IMR-90 (cell line): ENCODE measurements at regions not wholly inside any gene's neighbourhood (a gene's known extent, or its start where the extent isn't known, plus 50 kb on each side); places are given as distances from the start of the nearest gene placed in this dataset.
A peak's percentile ranks its signal among the peaks of the same experiment; 100 is the strongest.

Experiments used
- ATAC-seq: fragments of 200-7000 bp; cut with Tn5 transposase; 2 replicates; pipeline ENCODE4 v1.9.1; 2020; ENCODE audit warnings: low read depth, mild to moderate bottlenecking, moderate library complexity
- BruUV-seq: library from RNA; stranded (reverse); fragments of 400-500 nt; replicated peaks from 2 replicates; lab custom pipeline; 2021; lab: Mats Ljungman, UMichigan
- CTCF ChIA-PET: fragments of 300-600 bp; formaldehyde crosslinking; extraction: SDS; loops from one replicate; lab custom pipeline; 2021; ENCODE audit warnings: antibody characterized with exemption; lab: Yijun Ruan, JAX
- POLR2A ChIA-PET: fragments of 300-600 bp; sonication (Branson Sonifier 250); formaldehyde crosslinking; loops from one replicate; lab custom pipeline; 2022; ENCODE audit warnings: antibody characterized with exemption; ENCODE audit not compliant: unreplicated experiment; lab: Charles Lee
- DNase-seq: peaks from one replicate; pipeline ENCODE4 v3.0.0; 2013
- H2AFZ ChIP-seq: replicated peaks from 2 replicates; pipeline ENCODE3; 2013; ENCODE audit warnings: low read length, mild to moderate bottlenecking; ENCODE audit not compliant: poor library complexity
- H2AK5ac ChIP-seq: 2 replicates; pipeline ENCODE4 v1.6.1; 2013; ENCODE audit warnings: low read depth, low read length, inconsistent platforms
- H2AK9ac ChIP-seq: replicated peaks from 2 replicates; pipeline ENCODE3; 2013; ENCODE audit warnings: mild to moderate bottlenecking, low read depth, low read length, moderate library complexity; ENCODE audit not compliant: poor library complexity
- H2BK120ac ChIP-seq: 2 replicates; pipeline ENCODE4 v1.6.1; 2013; ENCODE audit warnings: low read depth, low read length, inconsistent platforms
- H2BK15ac ChIP-seq: 3 replicates; pipeline ENCODE4 v1.6.1; 2013; ENCODE audit warnings: low read depth, low read length, inconsistent platforms
- H2BK20ac ChIP-seq: 2 replicates; pipeline ENCODE4 v1.6.1; 2013; ENCODE audit warnings: low read depth, mild to moderate bottlenecking, inconsistent platforms, low read length, moderate library complexity
- H2BK5ac ChIP-seq: 2 replicates; pipeline ENCODE4 v1.6.1; 2013; ENCODE audit warnings: mild to moderate bottlenecking, low read depth, low read length, inconsistent platforms; ENCODE audit not compliant: poor library complexity, severe bottlenecking
- H3K14ac ChIP-seq: replicated peaks from 2 replicates; pipeline ENCODE4 v1.6.1; 2013; ENCODE audit warnings: low read depth, low read length, inconsistent platforms
- H3K18ac ChIP-seq: 2 replicates; pipeline ENCODE4 v1.6.1; 2013; ENCODE audit warnings: low read depth, low read length, control low read depth
- H3K23ac ChIP-seq: 2 replicates; pipeline ENCODE4 v1.6.1; 2013; ENCODE audit warnings: low read depth, low read length, inconsistent platforms
- H3K27ac ChIP-seq: 2 replicates; pipeline ENCODE4 v1.5.1; 2013; ENCODE audit warnings: mild to moderate bottlenecking, control low read depth, low read length; ENCODE audit not compliant: insufficient read depth
- H3K27me3 ChIP-seq: 2 replicates; pipeline ENCODE4 v1.6.1; 2013; ENCODE audit warnings: low read length; ENCODE audit not compliant: control insufficient read depth, insufficient read depth
- H3K36me3 ChIP-seq: 2 replicates; pipeline ENCODE4 v1.6.1; 2013; ENCODE audit warnings: low read length, mixed read lengths; ENCODE audit not compliant: control insufficient read depth, insufficient read depth
- H3K4ac ChIP-seq: 2 replicates; pipeline ENCODE4 v1.6.1; 2013; ENCODE audit warnings: low read depth, low read length, inconsistent platforms
- H3K4me1 ChIP-seq: 2 replicates; pipeline ENCODE4 v1.6.1; 2013; ENCODE audit warnings: low read length, mixed read lengths; ENCODE audit not compliant: control insufficient read depth, insufficient read depth
- H3K4me2 ChIP-seq: 2 replicates; pipeline ENCODE4 v1.6.1; 2013; ENCODE audit warnings: low read depth, mild to moderate bottlenecking, control low read depth, low read length, moderate library complexity
- H3K4me3 ChIP-seq: 2 replicates; pipeline ENCODE4 v1.5.1; 2013; ENCODE audit warnings: low read depth, mild to moderate bottlenecking, control low read depth, low read length, moderate library complexity; ENCODE audit not compliant: insufficient read depth
- H3K56ac ChIP-seq: 2 replicates; pipeline ENCODE4 v1.6.1; 2013; ENCODE audit warnings: low read length, inconsistent platforms; ENCODE audit not compliant: insufficient read depth; ENCODE audit errors: extremely low read depth
- H3K79me1 ChIP-seq, 2 experiments: 2 replicates each; pipeline ENCODE4 v1.6.1; 2013; ENCODE audit warnings: low read length in 2 of 2, inconsistent platforms in 1 of 2, low read depth in 1 of 2
- H3K9ac ChIP-seq: 2 replicates; pipeline ENCODE4 v1.6.1; 2013; ENCODE audit warnings: low read depth, low read length, control low read depth
- H3K9me1 ChIP-seq: 2 replicates; pipeline ENCODE4 v1.6.1; 2013; ENCODE audit warnings: low read length, inconsistent platforms; ENCODE audit not compliant: insufficient read depth
- H3K9me3 ChIP-seq: 2 replicates; pipeline ENCODE4 v1.6.1; 2013; ENCODE audit warnings: low read length; ENCODE audit not compliant: control insufficient read depth, insufficient read depth
- H4K20me1 ChIP-seq: 2 replicates; pipeline ENCODE4 v1.6.1; 2013; ENCODE audit warnings: low read length, inconsistent platforms; ENCODE audit not compliant: insufficient read depth
- H4K5ac ChIP-seq: 2 replicates; pipeline ENCODE4 v1.6.1; 2013; ENCODE audit warnings: mild to moderate bottlenecking, low read depth, low read length, control low read depth
- H4K8ac ChIP-seq, 2 experiments: 2 replicates each; pipeline ENCODE4 v1.6.1; 2013; ENCODE audit warnings: low read depth in 2 of 2, low read length in 2 of 2, control low read depth in 1 of 2, inconsistent platforms in 1 of 2
- H4K91ac ChIP-seq: 2 replicates; pipeline ENCODE4 v1.6.1; 2013; ENCODE audit warnings: low read depth, low read length, inconsistent platforms; ENCODE audit not compliant: insufficient read depth
- ELK1 ChIP-seq: fragments of 150-350 bp; IDR thresholded peaks from 2 replicates; pipeline ENCODE4 v1.6.1; 2016; ENCODE audit warnings: low read depth, mild to moderate bottlenecking, low read length, moderate library complexity, borderline replicate concordance
- MAFK ChIP-seq: IDR thresholded peaks from 2 replicates; pipeline ENCODE4 v1.6.1; 2012; ENCODE audit warnings: low read depth, low read length, improper control_type of control experiment
- MAZ ChIP-seq: IDR thresholded peaks from 2 replicates; pipeline ENCODE4 v1.6.1; 2012; ENCODE audit warnings: low read depth, mild to moderate bottlenecking, low read length, improper control_type of control experiment, moderate library complexity, borderline replicate concordance
- MXI1 ChIP-seq: IDR thresholded peaks from 2 replicates; pipeline ENCODE4 v1.6.1; 2012; ENCODE audit warnings: low read depth, mild to moderate bottlenecking, low read length, moderate library complexity, borderline replicate concordance
- RAD21 ChIP-seq: IDR thresholded peaks from 2 replicates; pipeline ENCODE4 v1.6.1; 2012; ENCODE audit warnings: low read length, improper control_type of control experiment
- RCOR1 ChIP-seq: IDR thresholded peaks from 2 replicates; pipeline ENCODE4 v1.6.1; 2012; ENCODE audit warnings: mild to moderate bottlenecking, low read length, improper control_type of control experiment; ENCODE audit not compliant: insufficient replicate concordance
- WGBS, 2 experiments: methylation state at CpG; one replicate each; pipeline versions ENCODE4 v1.1.5 to v1.1.7; 2013; ENCODE audit warnings: missing lambda C conversion rate in 2 of 2; ENCODE audit not compliant: insufficient read length in 1 of 2; ENCODE audit errors: extremely low coverage in 2 of 2; 5-methylcytosine and 5-hydroxymethylcytosine counted together
- dilution Hi-C: fragments of 300-500 bp; cut with HindIII; formaldehyde crosslinking; loops from one replicate; pipeline ENCODE4 v1.14.3; 2018; ENCODE audit warnings: low sequenced_read_pairs; ENCODE audit not compliant: unreplicated experiment
- in situ Hi-C: fragments of 300-500 bp; cut with MboI; formaldehyde crosslinking; loops from 3 replicates; pipeline ENCODE4 v1.14.3; 2019; ENCODE audit warnings: low sequenced_read_pairs, inconsistent platforms, mixed read lengths
- intact Hi-C: fragments of 100-400 bp; cut with micrococcal nuclease; formaldehyde crosslinking; loops from 2 replicates; pipeline ENCODE4 v1.10.0; 2022

GRCh38 chr16:48047241-48047640 is 108.6 kb downstream of the ABCC12 start:
- H3K79me1 ChIP-seq = no peaks in the 10 kb centered on the region

More at GRCh38 chr16:48047241-48047640, 108.6 kb downstream of the ABCC12 start:
- in situ Hi-C loops = no loop called here
- H3K4ac ChIP-seq = no peak overlapping the region
- POLR2A ChIA-PET = no interaction called here
- no peak overlapping the region for H3K14ac ChIP-seq
- no peaks in the 10 kb centered on the region for H3K36me3 ChIP-seq
- CTCF ChIA-PET = interaction anchor here (1.5 kb wide), 1 partner anchor 8 kb away, joined by 6 read pairs; no protein-coding TSS in a partner anchor
- no peak overlapping the region for H4K5ac ChIP-seq
- dilution Hi-C loops = no loop called here
- DNase-seq (no peak), ATAC-seq (no peak)
- intact Hi-C loops = no loop called here
- no peak overlapping the region for H3K9ac ChIP-seq
- H2BK120ac ChIP-seq = no peak overlapping the region
- no peak overlapping the region for H3K18ac ChIP-seq
- H3K27ac ChIP-seq = no peak overlapping the region
- no peak overlapping the region for H3K23ac ChIP-seq
- no TSS peak for BruUV-seq
- H3K27me3 ChIP-seq = peaks cover 23% of the 10 kb centered on the region
- TF ChIP-seq MAFK = no peak
- TF ChIP-seq ELK1 = no peak
- TF ChIP-seq MAZ = no peak
- TF ChIP-seq RAD21 = no peak
- no peak for TF ChIP-seq MXI1
- TF ChIP-seq RCOR1 = no peak
- no peak overlapping the region for H4K8ac ChIP-seq
- no peak overlapping the region for H2AK5ac ChIP-seq
- no peak overlapping the region for H2BK20ac ChIP-seq
- no peak overlapping the region for H4K91ac ChIP-seq
- no peak overlapping the region for H2AK9ac ChIP-seq
- no peaks in the 10 kb centered on the region for H3K4me1 ChIP-seq
- H3K4me3 ChIP-seq = no peak overlapping the region
- H3K9me3 ChIP-seq = no peaks in the 10 kb centered on the region
- WGBS, 2 experiments = 100% methylated on average over 1 of the region's 3 CpGs; no CpG with 5 or more reads in 1 of the 2 experiments
- H3K9me1 ChIP-seq = no peaks in the 10 kb centered on the region
- no peak overlapping the region for H3K4me2 ChIP-seq
- peak overlapping the region; percentile 21 for H2AFZ ChIP-seq
- H4K20me1 ChIP-seq = no peaks in the 10 kb centered on the region
- no peak overlapping the region for H3K56ac ChIP-seq
- H2BK5ac ChIP-seq = no peak overlapping the region
- H2BK15ac ChIP-seq = no peak overlapping the region
